ENCODE measurements at regions not wholly inside any gene's neighbourhood (a gene's known extent, or its start where the extent isn't known, plus 50 kb on each side); places are given as distances from the start of the nearest gene placed in this dataset.

DNA sequence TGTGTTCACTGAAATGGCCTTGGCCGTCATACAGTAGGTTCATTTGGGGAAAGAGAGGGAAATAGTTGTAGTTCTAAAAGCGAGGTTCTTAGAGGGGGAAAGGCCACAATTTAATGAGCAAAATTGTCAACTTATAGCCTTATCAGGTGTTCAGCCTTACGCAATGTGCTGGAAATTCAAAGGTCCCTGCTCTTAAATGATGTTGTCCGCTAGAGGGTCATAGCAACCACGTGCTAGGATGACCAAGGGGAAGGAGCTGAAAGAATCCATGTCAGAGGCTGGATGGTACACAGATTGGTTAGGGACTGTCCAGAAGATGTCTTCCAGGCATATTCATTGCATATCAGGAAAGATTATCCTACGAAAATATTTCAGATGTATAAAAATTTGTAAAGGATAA is 282.3 kb upstream of the MEX3C start (continued):
- TF ChIP-seq, protein P1, sequence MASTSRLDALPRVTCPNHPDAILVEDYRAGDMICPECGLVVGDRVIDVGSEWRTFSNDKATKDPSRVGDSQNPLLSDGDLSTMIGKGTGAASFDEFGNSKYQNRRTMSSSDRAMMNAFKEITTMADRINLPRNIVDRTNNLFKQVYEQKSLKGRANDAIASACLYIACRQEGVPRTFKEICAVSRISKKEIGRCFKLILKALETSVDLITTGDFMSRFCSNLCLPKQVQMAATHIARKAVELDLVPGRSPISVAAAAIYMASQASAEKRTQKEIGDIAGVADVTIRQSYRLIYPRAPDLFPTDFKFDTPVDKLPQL (IDR thresholded peaks at IDR 0.05; ENCODE audit: extremely low read depth, insufficient read length): no peak
- TF ChIP-seq RBM34 (IDR thresholded peaks at IDR 0.05; ENCODE audit: borderline replicate concordance, insufficient read depth, low read length) (no peak), SUPT5H (IDR thresholded peaks at IDR 0.05) (no peak), CEBPG (CRISPR knock-in tag; IDR thresholded peaks at IDR 0.05) (no peak), CEBPG (tag; conservative IDR thresholded peaks at IDR 0.05 in 1 of 2, IDR thresholded peaks at IDR 0.05 in 1 of 2) (peak; percentile 37 to 70; a peak in 3 of 4 replicates), TSC22D4 (tag; IDR thresholded peaks at IDR 0.05) (no peak), ZNF175 (CRISPR knock-in tag; IDR thresholded peaks at IDR 0.05; ENCODE audit: low read depth) (peak; percentile 78), SOX6 (IDR thresholded peaks at IDR 0.05) (no peak), CHD4 (IDR thresholded peaks at IDR 0.05; ENCODE audit: insufficient read depth, insufficient replicate concordance, low read depth, low read length, poor library complexity, severe bottlenecking) (no peak), ARID2 (IDR thresholded peaks at IDR 0.05) (no peak), ZNF146 (CRISPR knock-in tag; IDR thresholded peaks at IDR 0.05; ENCODE audit: unreplicated experiment) (no peak), TBP (optimal IDR thresholded peaks at IDR 0.05; ENCODE audit: low read depth, low read length) (no peak), RBM17 (IDR thresholded peaks at IDR 0.05; ENCODE audit: borderline replicate concordance, low read depth, low read length) (no peak), ZNF584 (CRISPR knock-in tag; IDR thresholded peaks at IDR 0.05; ENCODE audit: low read depth) (peak; percentile 32; the same call in 1 of the 2 replicates), ETV1 (tag; conservative IDR thresholded peaks at IDR 0.05; ENCODE audit: low read depth) (no peak), TEAD4 (IDR thresholded peaks at IDR 0.05; ENCODE audit: low read length) (no peak), TEAD4 (CRISPR knock-in tag; IDR thresholded peaks at IDR 0.05; ENCODE audit: borderline replicate concordance) (no peak), ZEB2 (IDR thresholded peaks at IDR 0.05) (no peak), ZC3H8 (IDR thresholded peaks at IDR 0.05) (no peak), ZNF589 (CRISPR knock-in tag; IDR thresholded peaks at IDR 0.05; ENCODE audit: low read depth) (peak; percentile 83), GATAD2A (IDR thresholded peaks at IDR 0.05) (no peak), SMARCA4 (IDR thresholded peaks at IDR 0.05) (no peak), SLC30A9 (CRISPR knock-in tag; IDR thresholded peaks at IDR 0.05) (no peak)
- TF ChIP-seq, protein P2, sequence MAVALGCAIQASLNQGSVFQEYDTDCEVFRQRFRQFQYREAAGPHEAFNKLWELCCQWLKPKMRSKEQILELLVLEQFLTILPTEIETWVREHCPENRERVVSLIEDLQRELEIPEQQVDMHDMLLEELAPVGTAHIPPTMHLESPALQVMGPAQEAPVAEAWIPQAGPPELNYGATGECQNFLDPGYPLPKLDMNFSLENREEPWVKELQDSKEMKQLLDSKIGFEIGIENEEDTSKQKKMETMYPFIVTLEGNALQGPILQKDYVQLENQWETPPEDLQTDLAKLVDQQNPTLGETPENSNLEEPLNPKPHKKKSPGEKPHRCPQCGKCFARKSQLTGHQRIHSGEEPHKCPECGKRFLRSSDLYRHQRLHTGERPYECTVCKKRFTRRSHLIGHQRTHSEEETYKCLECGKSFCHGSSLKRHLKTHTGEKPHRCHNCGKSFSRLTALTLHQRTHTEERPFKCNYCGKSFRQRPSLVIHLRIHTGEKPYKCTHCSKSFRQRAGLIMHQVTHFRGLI (CRISPR knock-in tag; IDR thresholded peaks at IDR 0.05): 0 out of 2 replicates have a peak, but pooled peaks have one; percentile 53
- TF ChIP-seq, protein P3, sequence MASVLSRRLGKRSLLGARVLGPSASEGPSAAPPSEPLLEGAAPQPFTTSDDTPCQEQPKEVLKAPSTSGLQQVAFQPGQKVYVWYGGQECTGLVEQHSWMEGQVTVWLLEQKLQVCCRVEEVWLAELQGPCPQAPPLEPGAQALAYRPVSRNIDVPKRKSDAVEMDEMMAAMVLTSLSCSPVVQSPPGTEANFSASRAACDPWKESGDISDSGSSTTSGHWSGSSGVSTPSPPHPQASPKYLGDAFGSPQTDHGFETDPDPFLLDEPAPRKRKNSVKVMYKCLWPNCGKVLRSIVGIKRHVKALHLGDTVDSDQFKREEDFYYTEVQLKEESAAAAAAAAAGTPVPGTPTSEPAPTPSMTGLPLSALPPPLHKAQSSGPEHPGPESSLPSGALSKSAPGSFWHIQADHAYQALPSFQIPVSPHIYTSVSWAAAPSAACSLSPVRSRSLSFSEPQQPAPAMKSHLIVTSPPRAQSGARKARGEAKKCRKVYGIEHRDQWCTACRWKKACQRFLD (CRISPR knock-in tag; IDR thresholded peaks at IDR 0.05): no peak; the same call in 1 of the 2 replicates
- TF ChIP-seq, protein P4, sequence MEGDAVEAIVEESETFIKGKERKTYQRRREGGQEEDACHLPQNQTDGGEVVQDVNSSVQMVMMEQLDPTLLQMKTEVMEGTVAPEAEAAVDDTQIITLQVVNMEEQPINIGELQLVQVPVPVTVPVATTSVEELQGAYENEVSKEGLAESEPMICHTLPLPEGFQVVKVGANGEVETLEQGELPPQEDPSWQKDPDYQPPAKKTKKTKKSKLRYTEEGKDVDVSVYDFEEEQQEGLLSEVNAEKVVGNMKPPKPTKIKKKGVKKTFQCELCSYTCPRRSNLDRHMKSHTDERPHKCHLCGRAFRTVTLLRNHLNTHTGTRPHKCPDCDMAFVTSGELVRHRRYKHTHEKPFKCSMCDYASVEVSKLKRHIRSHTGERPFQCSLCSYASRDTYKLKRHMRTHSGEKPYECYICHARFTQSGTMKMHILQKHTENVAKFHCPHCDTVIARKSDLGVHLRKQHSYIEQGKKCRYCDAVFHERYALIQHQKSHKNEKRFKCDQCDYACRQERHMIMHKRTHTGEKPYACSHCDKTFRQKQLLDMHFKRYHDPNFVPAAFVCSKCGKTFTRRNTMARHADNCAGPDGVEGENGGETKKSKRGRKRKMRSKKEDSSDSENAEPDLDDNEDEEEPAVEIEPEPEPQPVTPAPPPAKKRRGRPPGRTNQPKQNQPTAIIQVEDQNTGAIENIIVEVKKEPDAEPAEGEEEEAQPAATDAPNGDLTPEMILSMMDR (IDR thresholded peaks at IDR 0.05 in 2 of 3, conservative IDR thresholded peaks at IDR 0.05 in 1 of 3; ENCODE audit: insufficient read depth in 2 of 3, low read depth in 1 of 3, low read length in 3 of 3): no peak

Data from K562 (cell line).